GM12892 (cell line): ENCODE measurements at regions not wholly inside any gene's neighbourhood (a gene's known extent, or its start where the extent isn't known, plus 50 kb on each side); places are given as distances from the start of the nearest gene placed in this dataset.

ENCODE experiments used
- POLR2A ChIP-seq: IDR thresholded peaks from 2 replicates; pipeline ENCODE4 v1.6.1; 2011; ENCODE audit warnings: low read depth, low read length, control low read depth
- POLR2AphosphoS5 ChIP-seq: IDR thresholded peaks from 2 replicates; pipeline ENCODE4 v1.6.1; 2011; ENCODE audit warnings: low read depth, low read length, control low read depth
- TAF1 ChIP-seq: IDR thresholded peaks from 2 replicates; pipeline ENCODE4 v1.6.1; 2011; ENCODE audit warnings: low read depth, mild to moderate bottlenecking, control low read depth, low read length, borderline replicate concordance

GRCh38 chr22:47658182-47658581 lies 895.7 kb downstream of the TBC1D22A start:
- TF ChIP-seq POLR2A (no peak), POLR2AphosphoS5 (no peak), TAF1 (no peak)
